ENCODE measurements at regions not wholly inside any gene's neighbourhood (a gene's known extent, or its start where the extent isn't known, plus 50 kb on each side); places are given as distances from the start of the nearest gene placed in this dataset.

GRCh38 chr11:32224580-32224979, 133.7 kb downstream of the RCN1 start:
- no peak for TF ChIP-seq POLR2AphosphoS5 (IDR thresholded peaks at IDR 0.05)
- no peak for TF ChIP-seq CTCF (IDR thresholded peaks at IDR 0.05)
